Endothelial cell of umbilical vein (primary cell): ENCODE measurements at regions not wholly inside any gene's neighbourhood (a gene's known extent, or its start where the extent isn't known, plus 50 kb on each side); places are given as distances from the start of the nearest gene placed in this dataset.

Experiments
- CTCF ChIP-seq, 2 donors: IDR thresholded peaks; 1 replicate in 1 of 2; 2 replicates in 1 of 2; pipeline ENCODE4 v1.5.1; 2011; ENCODE audit warnings: low read length in 2 of 2, mild to moderate bottlenecking in 2 of 2, moderate library complexity in 2 of 2, control low read depth in 1 of 2, inconsistent platforms in 1 of 2, low read depth in 1 of 2; ENCODE audit not compliant: insufficient read depth in 1 of 2; ENCODE audit errors: extremely low read depth in 1 of 2
- EZH2 ChIP-seq: IDR thresholded peaks from 2 replicates; pipeline ENCODE4 v1.6.1; 2012; ENCODE audit warnings: borderline replicate concordance, low read depth, mild to moderate bottlenecking, moderate library complexity, low read length, inconsistent platforms; ENCODE audit not compliant: severe bottlenecking
- POLR2A ChIP-seq: IDR thresholded peaks from 2 replicates; pipeline ENCODE4 v1.6.1; 2012; ENCODE audit warnings: low read depth, mild to moderate bottlenecking, control low read depth, low read length
- POLR2AphosphoS5 ChIP-seq: IDR thresholded peaks from 2 replicates; pipeline ENCODE4 v1.6.1; 2012; ENCODE audit warnings: low read depth, mild to moderate bottlenecking, control low read depth, low read length, moderate library complexity; ENCODE audit not compliant: insufficient read depth

- no peak for TF ChIP-seq POLR2A
- TF ChIP-seq CTCF (IDR thresholded peaks at IDR 0.05; ENCODE audit: extremely low read depth in 1 of 2, insufficient read depth in 1 of 2, low read depth in 1 of 2, low read length in 2 of 2): no peak
- TF ChIP-seq EZH2: no peak
- no peak for TF ChIP-seq POLR2AphosphoS5
Observed at GRCh38 chr7:106358103-106358663, 73.4 kb upstream of the NAMPT start.
